NT2/D1 (cell line): ENCODE measurements at regions not wholly inside any gene's neighbourhood (a gene's known extent, or its start where the extent isn't known, plus 50 kb on each side); places are given as distances from the start of the nearest gene placed in this dataset.

Experiments used
- SUZ12 ChIP-seq: IDR thresholded peaks from 2 replicates; pipeline ENCODE4 v1.6.1; 2011; ENCODE audit not compliant: insufficient read length, insufficient read depth; ENCODE audit errors: extremely low read depth
- YY1 ChIP-seq: IDR thresholded peaks from 2 replicates; pipeline ENCODE4 v1.6.1; 2011; ENCODE audit not compliant: insufficient read length, insufficient read depth

DNA sequence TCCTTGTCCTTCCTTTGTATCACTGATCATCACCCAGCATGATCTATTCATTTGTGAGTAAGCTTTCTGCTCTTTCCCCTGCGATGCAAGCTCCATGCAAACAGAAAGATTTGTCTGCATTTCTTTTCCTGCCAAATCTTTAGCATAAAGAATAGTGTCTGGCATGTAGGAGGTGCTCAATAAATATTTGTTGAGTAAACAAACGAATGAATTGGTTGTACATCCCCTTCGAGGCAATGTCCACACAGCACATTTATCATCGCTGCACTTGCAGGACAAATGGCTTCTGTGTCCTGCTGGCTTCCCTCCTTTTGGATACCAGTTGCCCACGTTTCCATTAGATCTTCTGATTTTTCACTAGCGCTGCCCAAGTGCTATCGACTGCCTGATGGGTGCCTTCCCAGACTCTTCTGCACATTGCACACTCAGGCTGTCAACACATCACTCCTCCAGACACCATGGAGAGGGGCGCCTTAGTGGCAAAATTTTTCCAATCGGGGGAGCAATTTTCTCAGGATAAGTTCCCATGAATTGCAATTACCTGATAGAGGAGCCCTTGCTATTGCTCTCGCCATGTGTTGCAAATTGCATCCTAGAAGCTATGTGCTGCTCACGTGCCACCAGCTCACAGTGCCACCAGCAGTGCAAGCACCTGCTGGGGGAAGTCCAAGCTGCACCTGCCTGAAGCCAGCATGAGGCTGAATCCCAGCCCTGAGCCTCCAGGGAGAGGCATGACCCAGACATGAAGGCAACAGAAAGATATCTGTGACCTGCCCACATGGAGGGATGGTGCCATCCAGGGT is 206.6 kb downstream of the KIF26A start:
- TF ChIP-seq SUZ12 = no peak
- TF ChIP-seq YY1 = no peak
